Left kidney (tissue), 1 donor: ENCODE measurements at regions not wholly inside any gene's neighbourhood (a gene's known extent, or its start where the extent isn't known, plus 50 kb on each side); places are given as distances from the start of the nearest gene placed in this dataset.
"Not testable (repeated sequence)": the region's sequence is repeated elsewhere in the genome, so short reads cannot be mapped to it uniquely, and the experiment has no call there.

Experiments
- DNase-seq: peaks from one replicate; pipeline ENCODE4 v3.0.0-alpha.2; 2013

- no peak for DNase-seq
Observed at GRCh38 chr7:69342154-69342884, 256.0 kb upstream of the AUTS2 start.

- no peak for DNase-seq
Observed at GRCh38 chr7:69349291-69349690, 249.0 kb upstream of the AUTS2 start.

GRCh38 chr7:69358163-69358821 lies 240.0 kb upstream of the AUTS2 start:
- no peak for DNase-seq

DNA sequence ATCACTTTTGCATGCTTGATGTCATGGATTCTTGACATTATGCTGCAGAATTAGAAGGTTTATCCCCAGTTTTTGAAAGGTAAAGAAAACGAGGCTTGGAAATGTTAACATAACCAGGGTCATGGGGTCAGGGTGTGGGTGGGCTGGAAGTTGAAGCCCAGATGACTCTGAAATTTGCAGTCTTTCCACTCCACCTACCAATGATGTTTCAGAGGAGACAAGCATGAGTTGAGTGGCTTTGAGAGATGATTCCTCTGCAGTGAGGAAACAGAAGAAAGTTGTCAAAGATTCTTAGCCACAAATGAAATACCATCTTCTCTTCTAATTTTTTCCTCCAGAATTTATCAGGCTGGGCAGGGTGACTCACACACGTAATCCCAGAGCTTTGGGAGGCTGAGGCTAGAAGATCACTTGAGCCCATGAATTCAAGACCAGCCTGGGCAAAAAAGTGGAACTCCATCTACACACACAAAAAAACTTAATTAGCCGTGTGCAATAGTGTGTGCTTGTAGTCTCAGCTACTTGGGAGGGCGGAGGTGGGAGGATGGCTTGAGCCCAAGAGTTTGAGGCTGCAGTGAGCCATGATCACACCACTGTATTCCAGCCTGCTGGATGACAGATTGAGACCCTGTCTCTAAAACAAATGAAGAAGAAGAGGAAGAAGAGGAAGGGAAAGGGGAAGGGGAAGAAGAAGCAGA lies 239.1 kb upstream of the AUTS2 start:
- DNase-seq, result no peak

DNA sequence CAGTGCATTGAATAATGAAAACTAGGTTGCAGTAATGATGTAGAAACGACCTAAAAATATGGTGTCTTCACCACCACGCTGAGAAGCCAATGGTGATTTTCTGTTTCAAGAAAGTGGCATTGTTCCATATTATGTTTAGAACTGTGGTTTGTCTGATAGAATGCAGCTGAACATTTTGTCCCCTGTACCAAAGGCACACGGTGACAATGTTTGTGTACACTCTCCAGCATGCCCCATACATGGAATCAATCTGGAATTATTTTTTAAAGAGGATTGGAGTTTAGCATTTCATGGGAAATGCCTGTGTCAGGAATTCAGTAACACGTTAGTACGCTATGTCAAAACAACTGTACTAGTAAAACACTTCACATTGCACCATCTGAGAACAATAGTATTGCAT lies 237.4 kb upstream of the AUTS2 start:
- no peak for DNase-seq

DNA sequence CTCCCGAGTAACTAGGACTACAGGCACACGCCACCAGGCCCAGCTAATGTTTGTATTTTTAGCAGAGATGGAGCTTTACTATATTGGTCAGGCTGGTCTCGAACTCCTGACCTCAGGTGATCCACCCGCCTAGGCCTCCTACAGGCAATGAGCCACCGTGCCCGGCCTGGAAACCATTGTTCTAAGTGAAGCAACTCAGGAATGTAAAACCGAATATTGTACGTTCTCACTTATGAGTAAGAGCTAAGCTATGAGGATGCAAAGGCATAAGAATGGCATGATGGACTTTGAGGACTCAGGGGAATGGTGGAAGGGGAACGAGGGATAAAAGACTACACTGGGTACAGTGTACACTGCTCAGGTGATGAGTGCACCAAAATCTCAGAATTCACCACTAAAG lies 235.1 kb upstream of the AUTS2 start:
- DNase-seq, result no peak

- peak; percentile 21 for DNase-seq
Observed at GRCh38 chr7:69364813-69365643, 233.2 kb upstream of the AUTS2 start.

DNA sequence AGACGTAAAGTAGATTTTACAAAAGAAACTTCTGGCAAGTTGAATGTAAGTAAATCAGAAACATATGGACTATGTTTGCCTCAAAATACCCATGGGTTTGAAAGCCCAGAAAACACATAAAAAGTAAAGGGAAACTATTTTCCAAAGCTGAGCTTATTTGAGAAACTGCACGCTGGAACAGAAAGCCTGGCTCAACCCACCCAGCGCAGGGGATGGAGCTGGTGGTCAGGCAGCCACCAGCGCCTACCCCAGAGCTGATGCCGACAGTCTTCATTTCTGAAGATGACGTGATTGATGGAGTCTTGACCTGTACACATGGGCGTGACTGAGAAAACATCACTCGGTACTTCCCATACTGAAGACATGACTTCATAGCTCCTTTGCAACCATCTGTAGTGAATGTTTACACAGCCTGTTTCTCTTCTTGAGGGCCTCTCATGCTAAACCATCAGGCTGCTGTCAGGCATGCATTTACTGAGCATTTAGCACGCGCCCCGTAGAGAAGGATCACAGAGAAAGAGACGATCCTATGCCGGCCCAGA lies 232.6 kb upstream of the AUTS2 start:
- DNase-seq, result peak; percentile 50

- DNase-seq, result no peak
Observed at GRCh38 chr7:69367780-69368179, 230.5 kb upstream of the AUTS2 start.

- no peak for DNase-seq
Observed at GRCh38 chr7:69373171-69374043, 224.9 kb upstream of the AUTS2 start.

DNA sequence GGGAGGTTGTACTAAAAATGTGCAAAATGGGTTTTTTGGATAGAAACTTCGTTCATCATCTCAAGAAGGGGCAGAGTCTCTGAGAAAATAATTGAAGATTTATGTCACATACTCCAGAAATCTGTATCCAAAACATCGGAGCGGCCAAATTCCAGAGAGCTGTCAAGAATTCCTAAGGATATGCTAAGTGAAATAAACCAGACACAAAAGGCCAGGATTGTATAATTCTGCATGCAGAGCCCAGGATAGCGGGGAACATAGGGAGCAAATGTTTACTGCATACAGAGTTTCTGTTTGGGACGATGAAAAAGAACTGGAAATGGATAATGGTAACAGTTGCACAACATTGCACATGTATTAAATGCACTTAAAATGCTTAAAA lies 224.2 kb upstream of the AUTS2 start:
- no peak for DNase-seq

DNA sequence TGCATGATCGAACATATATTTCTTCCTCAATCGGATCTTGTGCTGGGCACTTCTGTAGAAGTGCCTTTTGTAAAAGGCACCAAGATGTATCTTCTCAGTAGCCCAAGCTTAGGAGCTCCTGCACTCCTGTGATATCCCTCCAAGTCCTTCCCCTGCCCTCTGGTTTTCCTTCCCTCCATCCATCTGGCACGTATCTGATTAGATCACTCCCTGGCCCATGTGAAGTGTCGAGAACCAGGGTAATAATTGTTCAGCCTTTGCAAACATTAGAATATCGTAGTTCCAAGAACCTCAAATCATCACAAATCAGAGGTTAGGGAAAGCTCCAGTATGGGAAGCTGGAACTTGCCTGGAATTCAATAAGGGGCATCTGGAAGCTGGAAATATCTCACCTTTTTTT lies 221.1 kb upstream of the AUTS2 start:
- no peak for DNase-seq

DNA sequence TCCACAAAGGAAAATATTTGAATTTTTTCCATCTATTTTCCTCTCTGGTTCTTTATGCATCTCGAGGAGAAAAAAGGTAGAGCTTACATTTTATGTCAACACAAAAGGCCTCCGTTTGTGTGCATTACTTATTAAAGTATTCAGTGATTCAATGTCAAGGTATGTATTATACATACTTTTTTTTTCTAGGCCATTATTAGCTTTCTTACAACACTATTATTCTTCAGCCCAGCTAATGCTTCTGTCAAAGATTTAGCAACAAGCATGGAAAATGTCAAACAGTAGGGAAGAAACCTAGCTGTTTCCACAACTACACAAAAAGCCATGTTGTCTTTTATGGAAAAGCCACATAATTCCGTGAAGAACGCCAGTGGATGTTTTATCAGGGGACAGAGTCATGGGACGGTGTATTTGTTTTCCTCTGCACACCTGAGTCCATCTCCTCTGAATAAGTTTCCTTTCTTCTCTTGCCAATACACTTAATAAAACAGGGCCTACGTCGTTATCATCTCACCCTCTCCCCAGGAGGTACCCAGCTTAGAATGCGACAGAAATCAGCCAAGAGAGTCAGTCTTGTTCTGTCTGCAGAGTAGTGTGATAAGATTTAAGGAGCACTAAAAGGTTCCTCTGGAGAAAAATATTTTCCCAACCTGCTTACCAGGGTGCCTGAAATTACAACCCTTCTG lies 209.7 kb upstream of the AUTS2 start:
- no peak for DNase-seq

DNA sequence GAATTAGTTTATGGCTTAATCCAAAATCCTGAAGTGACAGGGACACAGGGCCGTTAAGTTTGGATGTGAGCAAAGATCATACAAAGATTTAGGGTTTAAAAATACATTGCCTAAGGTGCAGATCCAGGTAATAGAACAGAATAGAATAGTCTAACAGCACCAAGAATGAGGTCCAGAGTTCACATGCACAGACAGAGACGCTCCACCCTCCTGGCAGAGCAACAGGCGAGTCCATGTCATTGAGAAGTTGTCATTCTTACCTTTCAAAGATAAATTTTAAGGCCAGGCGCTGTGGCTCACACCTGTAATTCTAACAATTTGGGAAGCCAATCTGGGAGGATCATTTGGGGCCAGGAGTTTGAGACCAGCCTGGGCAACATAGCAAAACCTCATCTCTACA lies 209.1 kb upstream of the AUTS2 start:
- DNase-seq, result no peak

- DNase-seq, result not testable (repeated sequence)
Observed at GRCh38 chr7:69393912-69394311, 204.4 kb upstream of the AUTS2 start.

GRCh38 chr7:69395061-69395714 lies 203.1 kb upstream of the AUTS2 start:
- DNase-seq, result no peak

GRCh38 chr7:69398986-69399385 lies 199.3 kb upstream of the AUTS2 start:
- no peak for DNase-seq

- no peak for DNase-seq
Observed at GRCh38 chr7:69399401-69399800, 198.9 kb upstream of the AUTS2 start.

DNA sequence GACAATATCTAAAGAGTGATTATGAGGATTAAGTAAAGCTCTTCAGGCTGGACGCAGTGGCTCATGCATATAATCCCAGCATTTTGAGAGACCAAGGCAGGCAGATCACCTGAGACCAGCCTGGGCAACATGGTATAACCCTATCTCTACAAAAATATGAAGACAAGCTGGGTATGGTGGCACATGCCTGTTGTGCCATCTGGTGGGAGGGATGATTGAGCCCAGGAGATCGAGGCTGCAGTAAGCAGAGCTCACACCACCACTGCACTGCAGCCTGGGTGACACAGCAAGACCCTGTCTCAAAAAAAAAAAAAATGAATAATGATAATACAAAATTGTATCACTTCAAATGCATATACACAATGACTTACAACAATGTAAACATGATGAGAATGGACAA lies 195.6 kb upstream of the AUTS2 start:
- no peak for DNase-seq

DNA sequence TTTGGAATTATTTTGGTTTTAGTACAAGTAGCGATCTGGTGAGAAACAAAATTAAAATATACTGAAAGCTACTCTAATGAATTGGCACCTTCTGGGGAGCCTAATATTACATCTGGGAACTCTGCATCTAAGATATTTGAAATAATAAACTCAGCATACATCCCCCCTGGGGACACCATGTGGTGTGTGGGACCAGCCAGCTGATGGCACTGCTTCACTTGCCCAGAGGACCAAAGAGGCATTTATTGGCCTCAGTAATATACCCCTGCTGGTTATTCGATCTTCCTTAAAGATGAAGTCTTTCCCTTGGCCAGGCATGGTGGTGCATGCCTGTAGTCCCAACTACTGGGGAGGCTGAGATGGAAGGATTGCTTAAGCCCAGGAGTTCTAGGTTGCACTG lies 195.1 kb upstream of the AUTS2 start:
- no peak for DNase-seq
